ENCODE measurements at regions not wholly inside any gene's neighbourhood (a gene's known extent, or its start where the extent isn't known, plus 50 kb on each side); places are given as distances from the start of the nearest gene placed in this dataset.
"Not testable (repeated sequence)": the region's sequence is repeated elsewhere in the genome, so short reads cannot be mapped to it uniquely, and the experiment has no call there.

- DNase-seq = peak; percentile 51
These were observed 483.6 kb upstream of the RGS18 start for GRCh38 chr1:191674626-191675179.

- DNase-seq = no peak
These were observed 482.1 kb upstream of the RGS18 start for GRCh38 chr1:191675856-191676783.

- no peak for DNase-seq
These were observed 472.6 kb upstream of the RGS18 start for GRCh38 chr1:191685669-191686068.

- DNase-seq = peak; percentile 12
These were observed 470.5 kb upstream of the RGS18 start for GRCh38 chr1:191687721-191688120.

- DNase-seq = peak; percentile 20
These were observed 467.3 kb upstream of the RGS18 start for GRCh38 chr1:191690931-191691330.

- DNase-seq = no peak
These were observed 464.5 kb upstream of the RGS18 start for GRCh38 chr1:191693797-191694196.

- DNase-seq = no peak
These were observed 462.4 kb upstream of the RGS18 start for GRCh38 chr1:191695865-191696264.

- DNase-seq = no peak
These were observed 461.9 kb upstream of the RGS18 start for GRCh38 chr1:191696354-191696753.

- no peak for DNase-seq
These were observed 460.7 kb upstream of the RGS18 start for GRCh38 chr1:191697556-191697955.

GRCh38 chr1:191698246-191698645 lies 460.0 kb upstream of the RGS18 start:
- DNase-seq = no peak

- DNase-seq = no peak
These were observed 458.9 kb upstream of the RGS18 start for GRCh38 chr1:191699343-191699742.

- no peak for DNase-seq
These were observed 457.3 kb upstream of the RGS18 start for GRCh38 chr1:191700922-191701321.

- no peak for DNase-seq
These were observed 456.1 kb upstream of the RGS18 start for GRCh38 chr1:191702124-191702523.

- DNase-seq = no peak
These were observed 451.0 kb upstream of the RGS18 start for GRCh38 chr1:191707288-191707687.

- DNase-seq = no peak
These were observed 449.0 kb upstream of the RGS18 start for GRCh38 chr1:191709215-191709614.

GRCh38 chr1:191711961-191712360 lies 446.3 kb upstream of the RGS18 start:
- no peak for DNase-seq

GRCh38 chr1:191714845-191715244 lies 443.4 kb upstream of the RGS18 start:
- DNase-seq = no peak

- no peak for DNase-seq
These were observed 428.5 kb upstream of the RGS18 start for GRCh38 chr1:191729742-191730141.

- not testable (repeated sequence) for DNase-seq
These were observed 426.5 kb upstream of the RGS18 start for GRCh38 chr1:191731608-191732302.

- no peak for DNase-seq
These were observed 423.9 kb upstream of the RGS18 start for GRCh38 chr1:191734321-191734720.

- DNase-seq = no peak
These were observed 418.7 kb upstream of the RGS18 start for GRCh38 chr1:191739544-191739943.

- no peak for DNase-seq
These were observed 405.9 kb upstream of the RGS18 start for GRCh38 chr1:191752342-191752741.

- no peak for DNase-seq
These were observed 398.2 kb upstream of the RGS18 start for GRCh38 chr1:191760016-191760415.

Measured in renal pelvis (tissue), 1 donor.